ENCODE measurements at regions not wholly inside any gene's neighbourhood (a gene's known extent, or its start where the extent isn't known, plus 50 kb on each side); places are given as distances from the start of the nearest gene placed in this dataset.
"Not testable (repeated sequence)": the region's sequence is repeated elsewhere in the genome, so short reads cannot be mapped to it uniquely, and the experiment has no call there.

DNA sequence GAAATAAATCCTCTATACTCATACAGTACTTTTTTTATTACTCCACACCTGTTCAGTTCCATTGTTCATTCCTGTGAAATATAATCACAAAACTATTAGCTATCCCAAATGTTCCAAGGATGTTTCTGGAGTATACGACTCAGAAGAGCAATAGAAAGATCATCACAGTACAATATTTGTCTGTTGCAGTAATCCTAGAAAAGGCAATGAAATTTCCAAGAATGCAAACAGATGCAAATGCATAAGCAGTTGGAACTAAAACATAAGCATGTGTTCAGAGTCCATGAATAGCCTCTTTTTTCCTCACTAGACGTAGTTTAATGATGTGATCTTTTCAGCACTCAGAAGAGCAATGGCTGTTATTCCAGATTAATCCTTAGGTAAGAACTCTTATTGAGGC lies 55.2 kb downstream of the RTL3 start:
- no peak for DNase-seq

- peak in 1 of 5 experiments; percentile 34 for DNase-seq
These were observed 63.1 kb downstream of the RTL3 start for GRCh38 chrX:78595901-78596502.

- DNase-seq, result no peak
These were observed 65.4 kb downstream of the RTL3 start for GRCh38 chrX:78593701-78594100.

DNA sequence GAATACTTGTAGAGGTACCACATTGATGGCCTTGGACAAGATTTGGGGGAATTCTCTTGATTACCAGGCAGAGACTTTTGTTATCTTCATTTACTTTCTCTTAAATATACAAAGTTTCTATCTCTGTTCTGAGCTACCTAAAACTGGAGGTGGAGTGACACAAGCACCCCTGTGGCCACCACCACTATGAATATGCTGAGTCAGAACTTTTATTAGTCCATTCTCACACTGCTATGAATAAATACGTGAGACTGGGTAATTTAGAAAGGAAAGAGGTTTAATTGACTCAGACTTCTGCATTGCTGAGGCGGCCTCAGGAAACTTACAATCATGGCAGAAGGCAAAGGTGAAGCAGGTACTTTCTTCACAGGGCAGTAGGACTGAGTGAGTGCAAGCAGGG lies 67.1 kb downstream of the RTL3 start:
- DNase-seq, result no peak

GRCh38 chrX:78574306-78574705 lies 84.8 kb downstream of the RTL3 start:
- DNase-seq, result no peak

DNA sequence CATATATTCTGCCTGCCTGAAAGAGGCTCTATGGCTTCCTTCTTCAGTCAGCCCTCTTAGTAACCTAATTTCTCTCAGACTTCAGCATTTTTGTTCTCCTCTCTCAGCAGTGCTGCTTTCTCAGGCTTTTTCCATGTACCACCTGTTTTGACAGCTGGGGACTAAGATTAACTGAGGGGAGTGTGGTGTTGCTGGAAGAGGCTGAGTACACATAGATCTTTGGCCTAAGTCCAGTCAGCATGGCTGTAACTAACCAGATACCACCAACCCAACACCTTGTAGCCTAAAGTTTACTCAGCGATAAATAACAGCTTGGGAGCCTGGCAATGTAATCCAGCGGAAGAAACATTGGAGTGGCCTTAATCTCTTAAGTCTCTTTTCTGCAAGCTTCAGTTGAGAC lies 85.5 kb downstream of the RTL3 start:
- no peak for DNase-seq

GRCh38 chrX:78571849-78572248 lies 87.3 kb downstream of the RTL3 start:
- DNase-seq, result no peak

DNA sequence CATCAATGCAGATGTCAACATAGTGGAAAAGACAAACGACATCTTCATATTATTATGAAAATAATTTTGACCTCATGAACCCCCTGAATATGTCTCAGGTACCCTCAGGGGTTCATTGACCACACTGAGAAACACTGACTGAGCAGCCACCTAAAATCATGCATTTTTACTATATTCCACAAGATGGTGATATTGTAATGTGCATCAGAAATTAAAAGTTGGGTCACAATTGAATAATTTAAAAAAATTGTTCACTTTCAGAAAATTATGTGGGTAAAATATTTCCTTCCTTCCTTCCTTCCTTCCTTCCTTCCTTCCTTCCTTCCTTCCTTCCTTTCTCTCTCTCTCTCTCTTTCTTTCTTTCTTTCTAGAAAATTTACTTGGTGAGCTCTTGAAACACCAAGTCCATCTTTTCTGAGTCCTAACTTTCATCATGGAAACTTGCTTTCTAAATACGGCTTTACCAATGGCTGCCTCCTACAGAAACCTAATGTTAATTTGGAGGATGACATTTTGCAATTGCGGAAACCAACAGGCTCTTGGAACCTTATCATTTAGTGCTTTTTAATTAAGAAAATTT lies 103.6 kb downstream of the RTL3 start:
- peak in 1 of 5 experiments; percentile 36 for DNase-seq

DNA sequence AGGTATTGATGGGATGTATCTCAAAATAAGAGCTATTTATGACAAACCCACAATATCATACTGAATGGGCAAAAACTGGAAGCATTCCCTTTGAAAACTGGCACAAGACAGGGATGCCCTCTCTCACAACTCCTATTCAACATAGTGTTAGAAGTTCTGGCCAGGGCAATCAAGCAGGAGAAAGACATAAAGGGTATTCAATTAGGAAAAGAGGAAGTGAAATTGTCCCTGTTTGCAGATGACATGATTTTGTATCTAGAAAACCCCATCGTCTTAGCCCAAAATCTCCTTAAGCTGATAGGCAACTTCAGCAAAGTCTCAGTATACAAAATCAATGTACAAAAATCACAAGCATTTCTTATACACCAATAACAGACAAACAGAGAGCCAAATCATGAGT lies 106.5 kb downstream of the RTL3 start:
- DNase-seq, result not testable (repeated sequence)

- DNase-seq, result no peak
These were observed 111.1 kb downstream of the RTL3 start for GRCh38 chrX:78548012-78548411.

DNA sequence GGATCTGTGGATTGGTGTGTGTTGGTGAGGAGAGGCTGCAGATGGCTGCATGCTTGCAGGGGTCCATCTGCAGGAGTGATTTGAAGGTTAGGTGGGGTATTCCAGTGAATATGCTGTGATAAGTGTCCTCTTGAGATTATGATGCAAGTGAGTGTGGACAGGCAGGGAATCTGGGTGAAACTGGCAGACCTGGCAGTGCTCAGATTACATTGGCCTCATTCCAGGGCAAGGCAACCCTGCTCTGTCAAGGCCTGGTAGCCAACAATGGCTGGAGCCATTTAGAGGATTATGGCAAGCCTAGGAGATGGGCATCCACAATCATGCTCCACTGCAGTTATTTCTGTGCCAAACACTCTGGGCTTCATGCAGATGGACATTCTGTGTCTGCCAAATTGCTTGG lies 113.9 kb downstream of the RTL3 start:
- no peak for DNase-seq

GRCh38 chrX:78543281-78543680 lies 115.8 kb downstream of the RTL3 start:
- no peak for DNase-seq

DNA sequence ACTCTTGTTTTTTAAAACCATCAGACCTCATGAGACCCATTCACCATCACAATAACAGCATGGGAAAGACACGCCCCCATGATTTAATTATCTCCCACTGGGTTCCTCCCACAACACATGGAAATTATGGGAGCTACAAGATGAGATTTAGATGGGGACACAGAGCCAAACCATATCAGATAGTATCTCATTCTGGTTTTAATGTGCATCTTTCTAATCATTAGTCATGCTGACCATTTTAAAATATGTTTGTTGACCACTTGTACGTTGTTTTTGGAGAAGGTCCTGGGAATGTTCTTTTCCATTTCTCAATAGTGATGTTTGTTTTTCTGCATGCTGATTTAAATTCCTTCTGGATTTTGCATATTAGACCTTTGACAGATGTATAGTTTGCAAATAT lies 119.0 kb downstream of the RTL3 start:
- DNase-seq, result no peak

DNA sequence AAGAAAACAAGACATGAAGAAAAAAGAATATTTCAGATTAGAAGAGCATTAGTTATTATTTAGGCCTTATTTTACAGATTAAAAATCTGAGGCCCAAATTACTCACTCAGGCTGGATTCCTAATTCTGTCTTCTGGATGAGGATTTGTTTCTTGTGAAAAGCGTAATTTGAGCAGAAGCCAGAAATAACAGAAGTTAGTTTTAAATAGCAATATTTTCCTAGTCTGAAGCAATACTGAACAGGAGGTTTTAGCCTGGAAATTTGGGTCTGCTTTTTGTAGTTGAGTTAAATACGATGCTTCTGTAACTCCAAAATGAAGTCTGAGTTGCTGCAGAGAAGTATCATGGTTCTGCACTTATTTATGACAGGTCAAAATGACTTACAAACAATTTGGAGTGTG lies 124.9 kb downstream of the RTL3 start:
- no peak for DNase-seq

DNA sequence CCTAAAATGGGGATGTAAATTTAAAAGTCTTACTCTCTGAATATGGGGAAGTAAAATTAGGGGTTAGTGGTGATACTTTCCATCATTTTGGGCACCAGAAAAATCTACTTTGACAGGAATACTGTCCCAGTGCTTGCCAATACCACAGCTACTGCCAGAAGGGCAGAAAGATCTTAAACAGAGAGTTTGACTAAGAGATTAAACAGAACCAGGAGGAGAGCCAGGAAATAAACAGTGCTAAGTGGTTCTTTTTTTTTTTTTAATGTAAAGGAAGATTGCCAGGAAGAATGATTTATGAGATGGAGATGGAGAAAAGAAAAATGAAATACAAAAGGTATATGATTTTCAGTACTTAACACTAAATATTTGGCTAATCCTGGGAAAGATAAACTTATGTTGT lies 126.8 kb downstream of the RTL3 start:
- no peak for DNase-seq

DNA sequence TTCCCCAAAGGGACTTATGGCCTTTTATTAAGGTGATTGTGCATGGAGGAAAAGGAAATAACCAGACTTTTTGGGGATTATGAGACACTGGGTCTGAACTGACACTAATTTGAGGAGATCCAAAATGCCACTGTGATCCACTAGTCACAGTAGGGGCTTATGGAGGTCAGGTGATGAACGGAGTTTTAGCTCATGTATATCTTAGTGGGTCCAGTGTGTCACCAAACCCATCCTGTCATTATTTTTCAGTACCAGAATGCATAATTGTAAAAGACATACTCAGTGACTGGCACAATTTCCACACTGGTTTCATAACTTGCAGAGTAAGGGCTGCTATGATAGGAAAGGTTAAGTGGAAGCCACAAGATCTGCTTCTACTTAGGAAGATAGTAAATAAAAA lies 131.3 kb downstream of the RTL3 start:
- DNase-seq, result no peak

- DNase-seq, result peak in 1 of 5 experiments; percentile 55
These were observed 131.9 kb downstream of the RTL3 start for GRCh38 chrX:78527263-78527662.

DNA sequence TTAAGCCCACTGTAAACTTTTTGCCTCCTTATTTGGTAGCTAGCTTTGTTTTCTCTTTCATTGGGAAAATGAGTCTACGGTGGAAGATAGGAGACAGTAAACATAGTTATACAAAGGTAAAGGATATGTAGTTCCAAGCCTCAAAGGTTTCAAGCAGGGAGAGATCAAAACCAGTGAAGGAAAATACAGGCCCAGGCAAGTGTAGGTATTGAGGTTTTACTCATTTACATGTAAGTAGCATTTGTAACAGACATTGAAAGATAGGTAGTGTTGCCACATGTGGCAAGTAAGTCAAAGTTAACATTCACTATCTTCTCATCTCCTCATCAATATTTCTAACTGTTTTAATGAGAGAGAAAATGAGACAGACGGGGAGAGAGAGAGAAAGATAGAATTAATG lies 136.5 kb downstream of the RTL3 start:
- DNase-seq, result no peak

DNA sequence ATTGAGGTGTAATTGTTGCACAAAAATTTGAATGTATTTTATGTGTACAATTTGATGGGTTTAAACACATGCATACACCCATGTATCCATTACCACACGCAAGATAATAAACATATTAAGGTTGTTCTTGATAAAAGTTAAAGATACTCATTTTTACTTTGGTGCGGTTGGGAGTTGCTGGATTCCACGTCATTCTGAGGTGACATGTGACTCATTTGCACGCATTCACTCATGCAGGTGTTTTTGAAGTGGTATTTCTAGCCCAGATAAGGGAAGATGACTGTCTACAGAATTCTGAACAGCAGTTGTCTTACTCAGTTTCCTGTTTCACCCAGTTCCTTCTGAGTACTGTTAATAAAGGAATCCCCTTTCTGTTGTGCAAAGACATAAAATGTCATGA lies 142.0 kb downstream of the RTL3 start:
- DNase-seq, result peak in 4 of 5 experiments; percentile 10 to 97 (median 60)

GRCh38 chrX:78514852-78515251 lies 144.3 kb downstream of the RTL3 start:
- DNase-seq, result peak in 1 of 5 experiments; percentile 70

- DNase-seq, result no peak
These were observed 145.0 kb downstream of the RTL3 start for GRCh38 chrX:78513971-78514738.

GRCh38 chrX:78506248-78506647 lies 152.9 kb downstream of the RTL3 start:
- no peak for DNase-seq

DNA sequence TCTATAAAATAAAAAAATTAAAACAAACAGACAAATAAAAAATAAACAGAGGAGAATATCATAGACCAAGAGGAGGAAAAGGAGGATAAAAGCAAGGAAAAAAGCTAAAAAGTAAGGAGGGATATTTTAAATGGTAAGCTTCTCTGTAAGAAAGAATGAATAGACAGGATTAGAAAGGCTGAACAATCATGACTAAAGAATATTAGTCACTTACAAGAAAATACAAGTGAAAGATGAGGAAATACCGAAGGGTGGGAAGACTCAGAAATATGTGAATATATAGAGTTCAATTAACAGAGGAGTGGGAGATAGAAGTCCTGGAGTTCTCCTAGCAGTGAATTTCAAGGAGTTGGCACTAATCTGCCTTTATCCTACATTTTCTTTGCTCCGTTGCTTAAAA lies 162.6 kb downstream of the RTL3 start:
- DNase-seq, result no peak

DNA sequence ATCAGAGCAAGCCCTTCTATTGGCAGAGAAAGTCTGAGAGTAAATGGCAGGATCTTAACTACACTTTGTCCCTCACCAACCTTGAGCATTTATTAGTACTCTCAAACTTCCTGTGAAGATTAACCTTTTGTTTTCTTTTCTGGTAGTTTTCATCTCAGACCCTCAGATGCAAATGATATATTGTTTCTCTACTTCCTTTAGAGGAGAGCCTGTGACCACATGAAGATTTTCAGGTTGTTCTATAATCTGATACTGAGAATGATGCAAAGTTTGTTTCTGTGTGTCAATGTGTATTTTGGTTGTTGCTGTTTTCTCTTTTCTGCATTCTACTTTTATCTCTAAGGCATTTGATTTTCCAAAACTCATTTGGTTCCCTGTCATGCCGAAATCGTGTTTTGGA lies 165.8 kb upstream of the CYSLTR1 start:
- DNase-seq, result peak in 1 of 5 experiments; percentile 65
